B cell (primary cell): ENCODE measurements at regions not wholly inside any gene's neighbourhood (a gene's known extent, or its start where the extent isn't known, plus 50 kb on each side); places are given as distances from the start of the nearest gene placed in this dataset.

ENCODE experiments used
- EZH2 ChIP-seq: IDR thresholded peaks from 2 replicates; pipeline ENCODE4 v1.6.1; 2012; ENCODE audit warnings: borderline replicate concordance, low read depth, mild to moderate bottlenecking, moderate library complexity, low read length; ENCODE audit not compliant: insufficient read depth, poor library complexity, severe bottlenecking
- TF ChIP-seq, protein P1 (sequence below): fragments of 200-600 bp; IDR thresholded peaks from one replicate; pipeline ENCODE4 v1.8.0; 2022; ENCODE audit warnings: antibody characterized with exemption, mild to moderate bottlenecking

DNA sequence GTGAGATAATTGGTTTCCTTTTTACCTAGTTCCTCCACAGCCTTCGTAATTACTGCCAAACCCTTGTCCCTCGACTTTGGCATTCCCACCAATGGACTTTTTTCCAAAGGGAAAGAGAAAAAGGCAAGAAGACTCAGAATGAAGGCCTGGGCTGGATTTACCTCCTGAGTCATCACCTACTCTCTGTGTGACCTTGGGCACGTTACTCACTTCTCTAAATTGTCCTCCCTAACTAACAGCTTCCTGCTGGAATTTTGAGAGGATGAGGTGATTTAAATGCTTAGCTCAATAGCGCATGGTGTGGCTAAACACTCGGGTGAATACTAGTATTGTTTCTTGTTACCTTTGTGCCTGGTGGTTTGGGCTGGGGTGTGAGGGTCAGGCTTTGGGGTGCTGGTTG, 146.6 kb downstream of the DHX35 start:
- TF ChIP-seq, protein P1, sequence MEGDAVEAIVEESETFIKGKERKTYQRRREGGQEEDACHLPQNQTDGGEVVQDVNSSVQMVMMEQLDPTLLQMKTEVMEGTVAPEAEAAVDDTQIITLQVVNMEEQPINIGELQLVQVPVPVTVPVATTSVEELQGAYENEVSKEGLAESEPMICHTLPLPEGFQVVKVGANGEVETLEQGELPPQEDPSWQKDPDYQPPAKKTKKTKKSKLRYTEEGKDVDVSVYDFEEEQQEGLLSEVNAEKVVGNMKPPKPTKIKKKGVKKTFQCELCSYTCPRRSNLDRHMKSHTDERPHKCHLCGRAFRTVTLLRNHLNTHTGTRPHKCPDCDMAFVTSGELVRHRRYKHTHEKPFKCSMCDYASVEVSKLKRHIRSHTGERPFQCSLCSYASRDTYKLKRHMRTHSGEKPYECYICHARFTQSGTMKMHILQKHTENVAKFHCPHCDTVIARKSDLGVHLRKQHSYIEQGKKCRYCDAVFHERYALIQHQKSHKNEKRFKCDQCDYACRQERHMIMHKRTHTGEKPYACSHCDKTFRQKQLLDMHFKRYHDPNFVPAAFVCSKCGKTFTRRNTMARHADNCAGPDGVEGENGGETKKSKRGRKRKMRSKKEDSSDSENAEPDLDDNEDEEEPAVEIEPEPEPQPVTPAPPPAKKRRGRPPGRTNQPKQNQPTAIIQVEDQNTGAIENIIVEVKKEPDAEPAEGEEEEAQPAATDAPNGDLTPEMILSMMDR, result no peak
- TF ChIP-seq EZH2, result no peak
